ENCODE measurements at regions not wholly inside any gene's neighbourhood (a gene's known extent, or its start where the extent isn't known, plus 50 kb on each side); places are given as distances from the start of the nearest gene placed in this dataset.

GRCh38 chr20:7257099-7257498 is 489.6 kb downstream of the BMP2 start:
- TF ChIP-seq, protein P1, sequence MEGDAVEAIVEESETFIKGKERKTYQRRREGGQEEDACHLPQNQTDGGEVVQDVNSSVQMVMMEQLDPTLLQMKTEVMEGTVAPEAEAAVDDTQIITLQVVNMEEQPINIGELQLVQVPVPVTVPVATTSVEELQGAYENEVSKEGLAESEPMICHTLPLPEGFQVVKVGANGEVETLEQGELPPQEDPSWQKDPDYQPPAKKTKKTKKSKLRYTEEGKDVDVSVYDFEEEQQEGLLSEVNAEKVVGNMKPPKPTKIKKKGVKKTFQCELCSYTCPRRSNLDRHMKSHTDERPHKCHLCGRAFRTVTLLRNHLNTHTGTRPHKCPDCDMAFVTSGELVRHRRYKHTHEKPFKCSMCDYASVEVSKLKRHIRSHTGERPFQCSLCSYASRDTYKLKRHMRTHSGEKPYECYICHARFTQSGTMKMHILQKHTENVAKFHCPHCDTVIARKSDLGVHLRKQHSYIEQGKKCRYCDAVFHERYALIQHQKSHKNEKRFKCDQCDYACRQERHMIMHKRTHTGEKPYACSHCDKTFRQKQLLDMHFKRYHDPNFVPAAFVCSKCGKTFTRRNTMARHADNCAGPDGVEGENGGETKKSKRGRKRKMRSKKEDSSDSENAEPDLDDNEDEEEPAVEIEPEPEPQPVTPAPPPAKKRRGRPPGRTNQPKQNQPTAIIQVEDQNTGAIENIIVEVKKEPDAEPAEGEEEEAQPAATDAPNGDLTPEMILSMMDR (IDR thresholded peaks at IDR 0.05) = no peak
- TF ChIP-seq POLR2A (IDR thresholded peaks at IDR 0.05) = no peak

All from tibial nerve (tissue), 3 donors.